Amniotic epithelial cell (primary cell): ENCODE measurements at regions not wholly inside any gene's neighbourhood (a gene's known extent, or its start where the extent isn't known, plus 50 kb on each side); places are given as distances from the start of the nearest gene placed in this dataset.
"Not testable (repeated sequence)": the region's sequence is repeated elsewhere in the genome, so short reads cannot be mapped to it uniquely, and the experiment has no call there.

Experiments used
- DNase-seq: peaks from one replicate; pipeline ENCODE4 v3.0.0-alpha.2; 2010; ENCODE audit warnings: low read depth

DNA sequence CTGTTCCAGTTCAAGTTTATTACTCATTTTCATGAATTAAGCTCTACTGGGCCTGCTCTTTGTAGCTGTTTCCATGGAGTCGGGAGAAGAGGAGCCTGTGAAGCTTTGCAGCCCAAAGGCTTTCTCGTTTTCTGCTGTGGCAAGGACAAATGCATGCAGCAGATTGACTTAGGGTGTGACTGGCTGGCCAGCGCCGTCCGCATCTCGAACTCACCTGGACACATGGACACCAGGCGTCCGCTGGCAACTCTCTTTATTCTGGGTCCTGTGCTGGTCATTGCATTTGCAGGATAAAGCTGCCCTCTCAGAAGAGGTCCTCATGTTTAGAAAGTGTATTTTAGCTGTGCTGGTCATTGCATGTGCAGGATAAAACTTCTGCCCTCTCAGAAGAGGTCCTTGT lies 350.4 kb downstream of the TMEM121 start:
- no peak for DNase-seq

DNA sequence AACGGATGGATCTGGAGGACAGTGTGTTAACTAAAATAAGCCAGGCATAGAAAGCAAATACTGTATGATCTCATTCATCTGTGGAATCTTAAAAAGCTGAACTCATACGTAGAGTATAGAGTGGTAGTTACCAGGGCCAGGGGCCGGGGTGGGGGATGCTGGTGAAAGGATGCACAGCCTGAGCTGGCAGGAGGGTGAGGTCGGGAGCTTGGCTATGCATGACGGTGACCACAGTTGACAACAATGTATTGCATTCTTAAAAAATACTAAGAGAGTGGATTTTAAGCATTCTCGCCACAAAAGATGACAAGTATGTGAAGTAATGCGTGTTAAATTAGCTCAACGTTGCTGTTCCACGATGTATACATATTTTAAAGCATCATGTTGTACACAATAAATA lies 351.3 kb downstream of the TMEM121 start:
- DNase-seq = no peak

DNA sequence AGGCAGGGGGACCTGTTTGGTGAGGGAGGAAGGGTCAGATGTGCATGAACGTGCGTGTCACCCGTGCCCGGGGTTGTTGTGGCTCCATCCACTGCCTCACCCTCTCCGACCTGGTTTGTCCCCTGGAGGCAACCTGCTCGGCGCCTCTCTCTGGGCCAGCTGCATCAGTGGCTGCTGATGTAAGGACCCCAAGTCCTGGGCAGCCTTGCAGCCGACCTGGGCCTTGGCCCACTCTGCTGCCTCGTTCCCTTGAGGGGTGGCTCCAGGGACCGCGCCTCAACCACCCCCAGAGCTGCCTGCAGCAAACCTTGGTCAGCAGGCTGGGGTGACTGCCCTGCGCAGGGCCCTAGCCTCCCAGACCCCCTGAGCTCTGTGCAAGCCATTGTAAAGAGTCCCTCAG lies 351.7 kb downstream of the TMEM121 start:
- DNase-seq = no peak

DNA sequence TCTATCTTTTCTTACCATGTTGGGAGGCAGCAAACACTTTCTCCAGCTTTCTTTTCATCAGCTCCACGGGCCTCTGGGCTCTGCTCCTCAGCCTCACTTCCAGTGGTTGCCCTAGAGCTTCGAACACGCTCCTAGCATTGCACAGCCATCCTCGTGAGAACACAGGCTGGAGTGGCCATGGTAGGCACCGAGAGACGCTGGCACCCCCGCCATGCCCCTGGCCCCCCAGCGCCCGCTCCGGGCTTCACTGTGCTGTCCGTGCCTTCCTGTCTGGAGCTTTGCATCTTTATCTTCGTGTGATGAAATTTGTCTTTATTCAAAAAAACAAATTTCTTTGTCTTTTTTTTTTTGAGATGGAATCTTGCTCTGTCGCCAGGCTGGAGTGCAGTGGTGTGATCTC lies 352.2 kb downstream of the TMEM121 start:
- no peak for DNase-seq

DNA sequence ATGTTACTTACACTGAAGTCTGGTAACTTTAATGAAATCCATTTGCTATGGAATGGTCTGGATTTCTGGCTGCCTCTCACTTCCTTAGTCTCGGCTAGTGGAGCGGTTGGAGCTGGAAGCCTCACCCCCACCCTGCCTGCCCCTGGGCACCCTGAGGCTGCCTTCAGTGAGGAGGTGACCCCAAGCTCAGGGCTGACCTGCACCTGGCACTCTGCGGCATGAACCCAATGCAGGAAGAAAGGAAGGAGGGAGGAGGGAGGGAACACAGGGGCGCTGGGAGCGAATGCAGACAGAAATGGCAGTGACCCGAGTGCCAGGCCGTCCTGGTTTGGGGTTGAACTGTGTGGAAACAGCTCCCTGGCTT lies 353.1 kb downstream of the TMEM121 start:
- DNase-seq = no peak

DNA sequence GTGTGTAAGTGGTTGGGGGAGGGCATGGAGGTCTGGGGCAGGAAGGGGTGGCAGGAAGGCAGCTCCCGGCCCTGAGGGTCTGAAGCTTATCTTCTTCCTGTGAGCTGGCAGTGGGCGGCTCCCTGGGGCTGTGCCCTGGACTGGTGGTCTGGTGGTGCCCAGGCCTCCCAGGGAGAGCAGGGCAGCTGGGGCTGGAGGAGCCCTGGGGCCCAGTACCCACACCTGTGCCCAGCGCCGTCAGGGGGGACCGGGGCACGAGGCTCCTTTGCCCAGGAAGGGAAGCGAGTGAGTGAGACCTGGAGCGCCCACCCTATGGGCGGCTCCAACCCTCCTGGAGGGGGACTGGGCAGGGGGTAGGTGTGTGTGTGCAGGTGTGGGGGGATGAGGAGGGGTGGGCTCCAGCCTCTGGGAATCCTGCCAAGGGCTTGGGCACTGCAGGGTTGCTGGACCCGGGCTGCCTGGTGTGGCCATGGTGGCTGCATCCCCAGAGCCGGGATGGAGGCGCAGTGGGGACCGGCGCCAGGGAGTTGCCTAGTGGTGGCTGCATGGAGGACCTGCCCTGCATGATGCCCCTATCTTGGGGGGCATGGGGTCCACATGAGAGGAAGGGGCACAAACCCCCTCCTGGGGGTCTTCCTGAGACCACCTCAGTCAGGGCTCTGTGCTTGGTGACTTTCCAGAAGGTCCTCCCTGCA lies 353.6 kb downstream of the TMEM121 start:
- DNase-seq = no peak

DNA sequence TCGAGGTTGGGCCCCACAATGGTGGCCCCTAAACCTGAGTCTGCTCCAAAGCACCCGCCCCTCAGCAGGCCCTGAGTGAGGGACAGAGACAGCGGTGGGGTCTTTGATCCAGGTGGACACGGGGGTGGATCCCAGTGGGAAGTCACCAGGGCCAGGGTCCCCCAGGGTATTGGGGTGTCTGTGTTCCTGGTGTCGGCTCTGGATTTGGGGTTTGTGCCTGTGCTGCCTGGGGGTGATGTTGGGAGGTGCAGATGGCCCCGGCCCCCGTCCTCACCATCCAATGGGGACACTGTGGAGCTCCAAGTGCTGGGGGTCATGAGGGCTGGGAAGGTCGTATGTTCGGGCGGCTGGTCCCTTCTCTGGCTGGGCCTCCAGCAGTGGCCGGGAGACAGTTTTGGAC lies 354.2 kb downstream of the TMEM121 start:
- no peak for DNase-seq

DNA sequence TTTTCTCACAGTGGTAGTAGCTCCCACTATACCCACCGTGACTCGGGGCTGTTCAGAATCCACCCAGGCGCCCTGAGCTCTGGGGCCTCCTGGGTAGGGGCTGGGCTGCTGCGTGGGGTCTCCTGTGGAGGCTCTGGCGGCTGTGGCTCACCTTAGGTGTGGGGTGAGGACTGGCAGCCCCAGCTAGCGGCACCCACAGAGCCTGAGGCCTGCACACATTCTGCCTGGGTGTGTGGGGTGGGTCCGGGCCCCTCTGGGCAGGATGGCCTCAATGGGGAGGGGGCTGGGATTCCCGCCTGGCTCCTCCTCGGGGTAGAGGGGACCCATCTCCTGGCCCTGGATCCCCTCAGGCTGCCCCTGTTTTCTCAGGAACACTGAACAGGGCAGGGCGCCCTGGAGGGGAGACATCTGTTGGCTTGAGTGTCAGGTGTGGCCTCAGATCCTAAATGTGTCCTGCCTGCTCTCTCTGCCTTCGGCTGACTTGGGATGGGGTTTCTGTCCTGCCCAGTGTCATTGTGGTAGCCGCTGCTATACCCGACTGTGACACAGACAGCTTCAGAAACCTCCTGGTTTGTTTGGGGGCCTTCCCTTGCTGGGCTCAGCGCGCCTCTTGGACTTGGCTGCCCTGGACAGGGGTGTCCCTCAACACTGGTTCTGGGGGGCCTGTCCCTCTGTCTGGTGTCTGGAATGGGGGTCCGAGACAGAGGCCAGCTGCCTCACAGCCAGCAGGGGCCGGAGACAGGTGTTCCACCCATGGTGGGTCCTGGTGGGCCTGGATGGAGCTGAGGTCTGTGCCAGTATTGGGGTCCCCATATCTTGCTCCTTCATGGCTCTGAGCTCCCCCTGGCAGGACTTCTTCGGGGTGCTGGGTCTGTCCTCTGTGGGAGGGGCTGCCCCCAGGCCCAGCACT lies 354.9 kb downstream of the TMEM121 start:
- no peak for DNase-seq

DNA sequence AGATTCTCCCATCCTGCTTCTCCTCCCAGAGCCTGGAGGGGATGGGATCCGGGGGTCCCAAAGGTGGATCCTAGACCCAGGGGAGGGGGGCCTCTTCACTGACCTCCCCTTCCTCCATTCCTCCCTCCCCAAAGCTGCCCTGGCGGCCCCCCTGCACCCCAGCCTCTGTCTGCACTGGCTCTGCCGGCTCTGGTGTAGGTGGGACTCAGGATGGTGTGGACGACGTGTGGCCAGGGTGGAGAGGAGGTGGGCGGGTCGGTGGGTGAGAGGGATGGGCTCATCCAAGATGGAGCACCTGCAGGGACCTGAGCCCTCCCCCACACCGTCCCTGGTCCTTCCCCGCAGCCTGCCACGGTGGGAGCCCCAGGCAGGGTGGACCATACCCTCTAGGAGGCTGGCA lies 355.6 kb downstream of the TMEM121 start:
- DNase-seq = not testable (repeated sequence)

DNA sequence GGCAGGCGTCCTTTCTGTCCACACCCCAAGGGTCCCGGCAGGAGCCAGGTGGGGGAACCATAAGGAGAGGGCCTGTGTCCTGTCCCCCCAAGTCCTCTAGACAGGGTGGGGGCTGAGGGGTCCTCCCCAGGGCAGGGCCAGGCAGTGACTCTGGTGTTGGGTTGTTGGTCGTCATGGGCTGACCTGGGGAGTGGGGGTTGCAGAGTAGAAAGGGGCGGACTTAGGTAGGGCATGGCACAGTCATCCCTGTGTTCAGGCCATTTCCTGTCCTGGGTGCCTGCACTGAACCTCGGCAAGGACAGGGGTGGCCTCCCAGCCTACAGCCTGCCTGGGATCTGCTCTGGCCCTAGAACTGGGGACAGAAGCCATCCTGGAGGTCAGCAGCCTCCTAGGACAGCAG lies 356.2 kb downstream of the TMEM121 start:
- no peak for DNase-seq

DNA sequence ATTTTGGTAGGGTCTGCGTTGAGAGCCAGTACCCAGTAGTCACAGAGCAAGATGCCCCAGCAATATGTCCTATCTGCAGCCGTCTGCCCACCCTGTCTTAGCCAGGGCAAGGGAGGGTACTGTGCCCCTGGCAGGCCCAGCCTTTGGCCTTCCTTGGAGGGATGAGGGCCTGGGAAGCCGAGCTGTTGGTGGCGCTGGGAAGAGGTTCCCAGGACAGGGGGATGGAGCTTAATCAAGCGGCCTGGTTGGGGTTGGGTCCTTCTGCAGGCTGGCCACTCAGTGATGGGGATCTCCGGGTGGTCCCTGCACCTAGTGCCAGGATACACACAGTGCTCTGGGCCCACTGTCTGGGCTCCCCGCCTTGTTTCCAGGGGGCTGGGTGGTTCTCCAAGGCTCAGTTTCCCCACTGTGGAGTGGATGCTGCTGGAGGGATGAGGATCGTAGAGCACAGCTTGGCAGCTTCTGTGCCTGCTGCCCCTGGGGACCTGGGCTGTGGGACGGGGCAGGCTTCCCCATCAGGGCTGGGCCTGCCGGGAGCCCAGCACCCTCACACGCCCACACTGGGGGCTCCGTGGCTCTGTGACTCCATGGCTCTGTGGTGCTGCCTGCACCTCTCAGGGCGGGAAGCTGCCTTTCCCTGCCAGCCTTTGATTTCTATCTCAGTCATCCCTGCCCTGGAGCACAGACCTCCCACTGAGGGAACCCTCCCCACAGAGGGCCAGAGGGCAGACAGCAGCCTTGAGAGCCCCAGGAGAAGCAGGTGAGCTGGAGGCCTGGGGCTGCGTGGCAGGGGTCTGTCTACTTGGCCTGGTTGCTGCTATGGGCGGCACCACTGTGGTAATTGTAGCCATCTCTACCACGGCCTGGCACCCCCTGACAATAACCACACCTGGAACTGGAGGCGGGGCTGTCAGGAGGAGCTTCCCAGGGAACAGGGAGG lies 357.0 kb downstream of the TMEM121 start:
- no peak for DNase-seq

DNA sequence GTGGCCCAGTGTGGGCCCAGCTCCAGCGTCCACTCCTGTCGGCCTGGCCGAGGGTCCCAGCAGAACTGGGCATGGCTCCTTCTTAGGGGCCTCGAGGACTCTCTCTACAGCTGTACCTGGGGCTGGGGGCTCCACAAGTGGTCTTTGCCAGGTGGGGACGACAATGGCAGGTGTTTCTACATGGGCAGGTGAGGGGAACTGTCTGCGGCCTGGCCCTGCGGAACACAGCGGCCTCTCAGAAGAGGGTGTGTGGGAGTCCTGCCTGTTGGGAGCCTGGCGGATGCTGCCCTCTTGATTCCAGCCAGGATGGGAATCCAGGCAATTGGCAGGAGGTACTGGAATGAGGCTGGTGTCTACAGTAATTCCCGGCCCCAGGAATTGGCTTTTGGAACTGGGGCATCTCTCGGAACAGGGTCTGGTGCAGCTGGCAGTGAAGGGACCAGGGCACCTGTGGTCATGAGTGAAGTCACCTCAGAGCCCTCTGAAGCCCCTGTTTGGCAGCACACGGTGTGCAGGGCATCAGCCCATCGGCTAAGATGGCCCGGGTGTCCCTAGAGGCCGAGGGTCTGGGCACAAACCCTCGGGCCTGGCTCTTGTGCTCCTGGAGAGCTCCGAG lies 357.9 kb downstream of the TMEM121 start:
- not testable (repeated sequence) for DNase-seq

DNA sequence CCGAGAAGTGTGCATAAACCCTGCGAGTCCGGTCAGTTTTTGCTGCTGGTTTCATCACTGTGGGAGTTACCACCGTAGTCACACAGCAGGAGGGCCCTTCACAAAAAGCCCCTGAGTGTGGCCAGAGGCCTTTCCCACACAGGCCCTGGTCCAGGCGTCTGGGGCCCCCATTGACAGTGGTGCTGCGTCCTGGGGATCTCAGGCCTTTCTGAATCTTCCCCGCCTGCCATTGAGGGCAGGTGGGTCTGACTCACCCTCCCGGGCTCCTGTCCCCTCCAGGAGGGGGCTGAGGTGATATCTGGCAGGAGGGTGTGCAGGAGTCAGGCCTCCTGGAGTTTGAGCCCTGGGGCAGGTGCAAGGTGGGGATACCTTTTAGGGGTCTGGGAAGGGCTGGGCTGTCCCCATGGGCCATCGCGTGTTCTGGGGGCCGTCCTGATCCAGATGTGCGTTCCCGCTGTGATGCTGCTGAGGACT lies 358.5 kb downstream of the TMEM121 start:
- DNase-seq = no peak

DNA sequence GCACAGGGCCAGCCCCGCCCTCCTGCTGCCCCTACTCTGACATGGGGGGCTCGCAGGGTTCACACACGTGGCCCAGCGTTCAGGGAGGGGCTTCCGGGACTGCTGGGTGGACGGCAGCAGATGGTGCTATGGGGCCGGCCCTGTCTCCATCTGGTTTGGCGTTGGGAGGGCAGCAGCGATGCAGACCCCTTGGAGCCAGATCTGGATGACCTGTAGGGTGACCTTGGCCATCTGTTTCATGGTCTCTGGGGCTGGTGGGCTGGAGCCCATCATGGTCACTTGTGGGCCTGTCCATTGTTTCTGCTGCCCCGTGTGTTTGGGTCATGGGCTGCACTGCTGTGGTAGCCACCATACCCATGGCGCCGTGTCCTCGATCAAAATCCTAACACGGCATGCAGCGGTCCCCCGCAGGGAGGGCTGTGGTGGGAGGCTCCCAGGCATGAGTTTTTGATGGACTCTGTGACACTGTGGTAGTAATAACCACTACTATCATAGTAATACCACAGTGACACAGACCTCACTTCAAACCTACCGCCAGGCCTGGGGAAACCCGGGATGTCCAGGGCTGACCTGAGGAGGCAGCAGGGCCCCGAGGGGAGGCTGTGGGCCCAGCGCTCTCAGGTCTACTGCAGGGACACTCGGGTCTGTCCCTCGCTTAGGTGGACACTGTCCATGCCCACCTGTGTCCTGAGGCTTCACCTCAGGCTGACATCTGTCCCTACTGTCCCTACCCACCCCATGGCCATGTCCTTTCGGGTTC lies 359.4 kb downstream of the TMEM121 start:
- no peak for DNase-seq

DNA sequence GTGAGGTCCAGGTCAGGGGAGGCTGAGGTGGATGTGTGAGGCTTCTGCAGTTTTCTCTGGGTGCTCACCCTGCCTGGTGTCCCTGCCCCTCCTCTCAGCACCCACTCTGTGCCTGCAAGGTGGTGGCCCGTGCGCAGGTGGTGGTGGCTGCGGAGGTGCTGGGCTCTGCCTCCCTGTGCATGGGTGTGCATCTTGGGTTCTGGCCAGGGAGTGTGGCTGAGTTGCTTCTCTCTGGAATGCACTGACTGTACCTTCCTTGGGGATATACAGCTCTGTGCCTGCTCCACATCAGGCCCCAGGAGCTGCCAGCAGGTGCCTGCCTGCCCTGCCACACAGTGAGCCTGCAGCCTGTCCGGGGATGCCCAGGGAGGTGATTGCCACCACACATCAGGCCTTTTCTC lies 360.4 kb downstream of the TMEM121 start:
- not testable (repeated sequence) for DNase-seq

DNA sequence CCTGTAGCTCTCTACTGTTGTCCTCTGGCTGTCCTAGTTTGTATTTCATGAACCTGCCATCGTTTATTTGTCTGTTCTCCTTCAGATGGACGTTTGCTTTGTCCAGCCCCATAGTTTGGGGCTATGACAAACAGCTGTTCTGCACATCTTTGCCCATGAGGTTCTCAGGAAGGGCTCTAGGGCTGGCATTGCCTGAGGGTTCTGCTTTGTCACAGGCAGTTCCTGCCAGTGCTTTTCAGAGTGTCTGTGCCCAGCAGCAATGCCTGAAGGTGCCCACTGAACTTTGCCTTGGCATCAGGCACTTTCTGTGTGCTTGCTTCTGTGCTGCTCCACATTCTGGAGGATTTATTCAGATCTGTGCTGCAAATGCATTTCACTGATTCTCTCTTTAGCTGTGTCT lies 361.3 kb downstream of the TMEM121 start:
- no peak for DNase-seq

DNA sequence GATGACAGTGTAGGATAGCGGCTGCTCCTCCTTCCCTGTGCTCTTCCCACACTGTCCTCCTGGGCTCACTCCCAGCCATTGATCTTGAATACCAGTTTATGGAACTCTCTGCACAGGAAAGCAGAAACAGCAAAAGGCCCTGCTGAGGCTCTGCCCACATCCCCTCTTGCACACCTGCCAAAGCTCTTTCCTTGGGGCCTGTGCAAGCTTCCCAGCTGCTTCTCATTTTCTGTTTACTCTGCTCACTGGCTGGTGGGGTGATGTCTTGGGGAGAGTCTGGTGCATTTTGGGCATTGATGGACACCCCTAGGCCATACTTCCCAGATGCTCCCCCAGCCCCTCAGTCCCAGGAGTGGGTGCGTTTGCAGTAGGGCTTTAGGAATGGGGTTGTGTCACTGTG lies 361.8 kb downstream of the TMEM121 start:
- DNase-seq = no peak

DNA sequence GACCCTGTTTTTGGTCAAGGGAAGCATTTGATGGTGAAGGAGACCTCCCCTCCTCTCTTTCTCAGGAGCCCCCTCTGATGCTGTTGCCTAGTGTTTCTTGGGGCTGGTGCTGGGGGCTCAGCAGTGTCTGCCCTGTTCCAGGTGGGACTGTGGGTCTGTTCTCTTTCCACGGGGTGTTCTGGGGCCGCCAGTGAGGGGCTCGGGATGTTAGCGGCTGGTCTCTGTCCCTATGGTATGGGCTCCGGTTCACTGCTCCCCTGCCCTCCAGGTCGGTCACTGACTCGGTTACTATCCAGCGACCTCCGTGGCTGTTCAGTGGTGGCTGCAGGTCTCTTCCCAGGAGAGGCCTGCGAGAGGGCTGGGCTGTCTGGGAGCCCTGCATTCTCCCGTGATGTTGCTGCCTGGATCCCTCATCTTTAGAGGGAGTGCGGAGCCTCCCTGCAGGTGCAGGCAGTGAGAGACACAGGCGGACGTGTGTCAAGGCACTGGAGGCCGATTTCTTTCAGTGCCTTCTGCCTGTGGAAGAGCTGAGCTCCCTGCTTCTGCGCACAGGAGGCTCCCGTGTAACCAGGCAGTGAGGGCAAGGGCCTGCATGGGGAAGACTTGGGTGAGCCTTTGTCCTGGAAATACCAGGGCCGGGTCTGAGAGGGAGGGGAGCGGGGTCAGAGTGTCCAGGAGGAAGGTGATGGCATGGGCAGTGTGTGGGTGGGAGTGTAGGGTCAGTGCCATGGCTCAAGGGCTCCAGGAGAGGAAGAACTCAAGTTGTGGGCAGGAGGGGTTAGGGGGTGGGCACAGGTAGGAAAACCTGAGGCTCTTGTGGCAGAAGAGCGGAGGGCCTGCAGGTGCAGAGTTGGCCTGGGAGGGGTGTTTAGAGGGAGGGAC lies 362.6 kb downstream of the TMEM121 start:
- no peak for DNase-seq

DNA sequence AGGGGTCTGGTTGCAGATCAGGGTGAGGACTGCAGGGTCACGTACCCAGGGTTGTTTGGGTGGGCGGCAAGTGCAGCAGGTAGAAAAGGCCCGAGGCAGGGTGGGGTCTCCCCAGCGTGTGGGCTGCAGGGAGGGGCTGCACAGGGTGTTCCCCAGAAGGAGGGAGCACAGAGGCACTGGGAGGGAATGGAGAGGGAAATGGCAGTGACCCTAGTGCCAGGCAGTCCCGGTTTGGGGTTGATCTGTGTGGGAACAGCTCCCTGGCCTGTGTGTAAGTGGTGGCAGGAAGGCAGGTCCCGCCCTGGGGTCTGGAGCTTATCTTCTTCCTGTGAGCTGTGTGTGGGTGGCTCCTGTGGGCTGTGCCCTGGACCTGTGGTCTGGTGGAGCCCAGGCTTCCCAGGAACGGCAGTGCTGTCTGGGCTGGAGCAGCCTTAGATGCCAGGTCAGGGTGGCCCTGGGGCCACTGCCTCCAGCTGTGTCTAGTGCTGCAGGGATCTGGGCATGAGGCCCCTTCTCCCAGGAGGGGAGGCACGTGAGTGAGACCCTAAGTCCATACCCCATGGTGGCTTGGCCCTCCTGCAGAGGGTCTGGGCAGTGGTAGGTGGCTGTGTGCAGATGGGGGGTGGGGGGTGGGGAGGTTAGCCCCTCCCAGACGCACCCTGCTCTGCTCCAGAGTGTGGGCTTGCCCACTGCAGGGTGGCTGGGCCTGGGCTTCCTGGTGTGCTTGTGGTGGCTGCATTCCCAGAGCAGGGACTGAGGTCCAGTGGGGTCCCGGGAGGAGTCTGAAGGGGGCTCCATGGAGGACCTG lies 363.5 kb downstream of the TMEM121 start:
- DNase-seq = no peak
